Esophagus muscularis mucosa (tissue), 3 donors: ENCODE measurements at regions not wholly inside any gene's neighbourhood (a gene's known extent, or its start where the extent isn't known, plus 50 kb on each side); places are given as distances from the start of the nearest gene placed in this dataset.

ENCODE experiments used
- CTCF ChIP-seq, 3 experiments: fragments of 200-600 bp in 2 of 3; fragments of 450-650 bp in 1 of 3; sonication (generic) in 2 of 3; IDR thresholded peaks; one replicate each; pipeline ENCODE4 v1.5.1; 2017 to 2019; ENCODE audit warnings: antibody characterized with exemption in 3 of 3, mild to moderate bottlenecking in 2 of 3, moderate library complexity in 1 of 3
- POLR2AphosphoS5 ChIP-seq, 2 donors: sonication (generic); formaldehyde crosslinking; IDR thresholded peaks; one replicate each; pipeline ENCODE4 v1.6.1; 2017; ENCODE audit warnings: antibody characterized with exemption in 2 of 2

GRCh38 chr3:181628384-181628783, 83.3 kb upstream of the SOX2 start:
- TF ChIP-seq CTCF (IDR thresholded peaks at IDR 0.05): no peak
- no peak for TF ChIP-seq POLR2AphosphoS5 (IDR thresholded peaks at IDR 0.05)
